ENCODE measurements at regions not wholly inside any gene's neighbourhood (a gene's known extent, or its start where the extent isn't known, plus 50 kb on each side); places are given as distances from the start of the nearest gene placed in this dataset.

GRCh38 chrX:96575011-96575410 lies 109.6 kb upstream of the DIAPH2 start:
- ATAC-seq (ENCODE audit: insufficient read depth, low FRiP score) = no peak
- no peaks in the 10 kb centered on the region for H3K36me3 ChIP-seq (ENCODE audit: control insufficient read depth in 4 of 4, insufficient read depth in 4 of 4, low read length in 4 of 4)
- peaks cover 0 to 13% (median 2%) of the 10 kb centered on the region in 3 donors for H3K27me3 ChIP-seq (ENCODE audit: control insufficient read depth in 3 of 3, insufficient read depth in 3 of 3, low read length in 2 of 3)
- no peak for DNase-seq
- no peak for TF ChIP-seq CTCF (IDR thresholded peaks at IDR 0.05; ENCODE audit: control extremely low read depth, extremely low read depth)
- no peak overlapping the region for H3K4me3 ChIP-seq
- no peaks in the 10 kb centered on the region for H3K4me1 ChIP-seq (ENCODE audit: control insufficient read depth in 5 of 5, insufficient read depth in 5 of 5, low read length in 5 of 5)
- H3K9me3 ChIP-seq (ENCODE audit: control insufficient read depth in 4 of 4, insufficient read depth in 3 of 4, low read length in 3 of 4) = no peaks in the 10 kb centered on the region
- H3K9ac ChIP-seq (ENCODE audit: insufficient read depth in 1 of 2, low read length in 2 of 2) = no peak overlapping the region
- 97 to 100% methylated on average over 1 of the region's 1 CpG for WGBS, 2 donors
- H3K27ac ChIP-seq (ENCODE audit: low read depth in 1 of 2, low read length in 1 of 2) = no peak overlapping the region

GRCh38 chrX:96576368-96576767 lies 108.3 kb upstream of the DIAPH2 start:
- no peaks in the 10 kb centered on the region for H3K4me1 ChIP-seq (ENCODE audit: control insufficient read depth in 5 of 5, insufficient read depth in 5 of 5, low read length in 5 of 5)
- H3K27me3 ChIP-seq (ENCODE audit: control insufficient read depth in 3 of 3, insufficient read depth in 3 of 3, low read length in 2 of 3) = peaks cover 0 to 13% (median 2%) of the 10 kb centered on the region in 3 donors
- WGBS, 2 donors = 70 to 75% methylated on average over 2 of the region's 2 CpGs
- H3K9ac ChIP-seq (ENCODE audit: insufficient read depth in 1 of 2, low read length in 2 of 2) = no peak overlapping the region
- no peaks in the 10 kb centered on the region for H3K36me3 ChIP-seq (ENCODE audit: control insufficient read depth in 4 of 4, insufficient read depth in 4 of 4, low read length in 4 of 4)
- TF ChIP-seq CTCF (IDR thresholded peaks at IDR 0.05; ENCODE audit: control extremely low read depth, extremely low read depth) = no peak
- H3K4me3 ChIP-seq = no peak overlapping the region
- DNase-seq (no peak), ATAC-seq (ENCODE audit: insufficient read depth, low FRiP score) (no peak)
- H3K27ac ChIP-seq (ENCODE audit: low read depth in 1 of 2, low read length in 1 of 2) = no peak overlapping the region
- H3K9me3 ChIP-seq (ENCODE audit: control insufficient read depth in 4 of 4, insufficient read depth in 3 of 4, low read length in 3 of 4) = no peaks in the 10 kb centered on the region

GRCh38 chrX:96578781-96579180 lies 105.9 kb upstream of the DIAPH2 start:
- Histone ChIP-seq H3K27me3 (ENCODE audit: control insufficient read depth in 3 of 3, insufficient read depth in 3 of 3, low read length in 2 of 3) (peaks cover 0 to 8% (median 2%) of the 10 kb centered on the region in 3 donors), H3K9me3 (ENCODE audit: control insufficient read depth in 4 of 4, insufficient read depth in 3 of 4, low read length in 3 of 4) (no peaks in the 10 kb centered on the region), H3K9ac (ENCODE audit: insufficient read depth in 1 of 2, low read length in 2 of 2) (no peak overlapping the region), H3K36me3 (ENCODE audit: control insufficient read depth in 4 of 4, insufficient read depth in 4 of 4, low read length in 4 of 4) (no peaks in the 10 kb centered on the region), H3K27ac (ENCODE audit: low read depth in 1 of 2, low read length in 1 of 2) (no peak overlapping the region), H3K4me3 (no peak overlapping the region), H3K4me1 (ENCODE audit: control insufficient read depth in 5 of 5, insufficient read depth in 5 of 5, low read length in 5 of 5) (no peaks in the 10 kb centered on the region)
- ATAC-seq (ENCODE audit: insufficient read depth, low FRiP score) (no peak), DNase-seq (no peak)
- TF ChIP-seq CTCF (IDR thresholded peaks at IDR 0.05; ENCODE audit: control extremely low read depth, extremely low read depth) = no peak

- H3K36me3 ChIP-seq (ENCODE audit: control insufficient read depth in 4 of 4, insufficient read depth in 4 of 4, low read length in 4 of 4) = no peaks in the 10 kb centered on the region
- H3K9me3 ChIP-seq (ENCODE audit: control insufficient read depth in 4 of 4, insufficient read depth in 3 of 4, low read length in 3 of 4) = no peaks in the 10 kb centered on the region
- H3K27ac ChIP-seq (ENCODE audit: low read depth in 1 of 2, low read length in 1 of 2) = no peak overlapping the region
- TF ChIP-seq CTCF (IDR thresholded peaks at IDR 0.05; ENCODE audit: control extremely low read depth, extremely low read depth) = no peak
- ATAC-seq (ENCODE audit: insufficient read depth, low FRiP score) (no peak), DNase-seq (no peak)
- H3K4me1 ChIP-seq (ENCODE audit: control insufficient read depth in 5 of 5, insufficient read depth in 5 of 5, low read length in 5 of 5) = no peaks in the 10 kb centered on the region
- peaks cover 0 to 8% (median 2%) of the 10 kb centered on the region in 3 donors for H3K27me3 ChIP-seq (ENCODE audit: control insufficient read depth in 3 of 3, insufficient read depth in 3 of 3, low read length in 2 of 3)
- H3K9ac ChIP-seq (ENCODE audit: insufficient read depth in 1 of 2, low read length in 2 of 2) = no peak overlapping the region
- H3K4me3 ChIP-seq = no peak overlapping the region
These were observed 105.4 kb upstream of the DIAPH2 start for GRCh38 chrX:96579252-96579651.

Measured in lung (tissue), 11 donors.